Astrocyte of the spinal cord (primary cell): ENCODE measurements at regions not wholly inside any gene's neighbourhood (a gene's known extent, or its start where the extent isn't known, plus 50 kb on each side); places are given as distances from the start of the nearest gene placed in this dataset.
"Not testable (repeated sequence)": the region's sequence is repeated elsewhere in the genome, so short reads cannot be mapped to it uniquely, and the experiment has no call there.

Experiments
- DNase-seq: peaks from one replicate; pipeline ENCODE4 v3.0.0; 2011; ENCODE audit warnings: low read depth, low spot score
- H3K4me3 ChIP-seq: 2 replicates; pipeline ENCODE4 v1.5.1; 2011; ENCODE audit warnings: low read depth, mild to moderate bottlenecking, low read length, moderate library complexity
- CTCF ChIP-seq: IDR thresholded peaks from 2 replicates; pipeline ENCODE4 v1.5.1; 2012; ENCODE audit warnings: low read depth, mild to moderate bottlenecking, low read length, inconsistent platforms
- in situ Hi-C: cut with HindIII; loops from 2 replicates; pipeline ENCODE4 v1.10.0; 2017; ENCODE audit warnings: low sequenced_read_pairs

- TF ChIP-seq CTCF, result no peak
- H3K4me3 ChIP-seq, result no peak overlapping the region
- in situ Hi-C loops, result no loop called here
- DNase-seq, result no peak
Observed at GRCh38 chr13:40355126-40355724, 311.2 kb downstream of the FOXO1 start.

DNA sequence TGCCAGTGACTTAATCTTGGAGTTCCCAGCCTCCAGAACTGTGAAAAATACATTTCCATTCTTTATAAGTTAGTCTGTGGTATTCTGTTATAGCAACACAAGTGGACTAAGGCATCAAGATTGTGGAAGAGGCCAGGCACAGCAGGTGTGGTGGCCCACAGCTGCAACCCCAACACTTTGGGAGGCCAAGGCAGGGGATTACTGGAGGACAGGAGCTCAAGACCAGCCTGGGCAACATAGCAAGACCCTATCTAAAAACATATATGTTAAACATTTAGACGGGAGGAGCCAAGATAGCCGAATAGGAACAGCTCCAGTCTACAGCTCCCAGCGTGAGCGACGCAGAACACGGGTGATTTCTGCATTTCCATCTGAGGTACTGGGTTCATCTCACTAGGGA, 310.4 kb downstream of the FOXO1 start:
- in situ Hi-C loops, result no loop called here
- H3K4me3 ChIP-seq, result no peak overlapping the region
- no peak for TF ChIP-seq CTCF
- DNase-seq, result no peak

- DNase-seq, in situ Hi-C loops, H3K4me3 ChIP-seq: not testable (repeated sequence)
Observed at GRCh38 chr13:40356458-40356857, 310.0 kb downstream of the FOXO1 start.

- DNase-seq, result no peak
- H3K4me3 ChIP-seq, result no peak overlapping the region
- in situ Hi-C loops, result no loop called here
- TF ChIP-seq CTCF, result no peak
Observed at GRCh38 chr13:40362502-40362901, 303.9 kb downstream of the FOXO1 start.

DNA sequence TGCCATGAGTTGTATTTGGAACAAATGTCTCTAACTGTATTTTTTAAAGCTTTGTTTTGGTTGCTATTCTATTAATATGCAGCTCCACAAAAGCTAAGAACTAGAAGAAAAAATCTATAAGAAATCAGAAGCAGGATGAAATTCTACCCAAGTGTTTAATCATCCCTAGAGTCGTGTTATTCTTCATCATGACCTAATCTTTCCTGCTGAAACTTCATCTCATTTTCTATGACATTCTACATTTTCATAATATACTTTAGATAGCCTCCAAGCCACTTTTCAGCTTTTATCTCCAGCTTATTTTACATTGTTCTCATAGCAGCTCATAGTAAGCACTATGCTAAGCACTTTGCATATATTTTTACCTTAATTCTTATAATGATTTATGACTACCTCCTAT, 302.8 kb downstream of the FOXO1 start:
- in situ Hi-C loops, result no loop called here
- no peak overlapping the region for H3K4me3 ChIP-seq
- no peak for TF ChIP-seq CTCF
- no peak for DNase-seq

- TF ChIP-seq CTCF, result no peak
- no peak for DNase-seq
- in situ Hi-C loops, result no loop called here
- H3K4me3 ChIP-seq, result no peak overlapping the region
Observed at GRCh38 chr13:40366119-40366518, 300.3 kb downstream of the FOXO1 start.

GRCh38 chr13:40368127-40368891, 298.1 kb downstream of the FOXO1 start:
- no peak overlapping the region for H3K4me3 ChIP-seq
- no peak for TF ChIP-seq CTCF
- in situ Hi-C loops, result no loop called here

More at GRCh38 chr13:40368127-40368891, 298.1 kb downstream of the FOXO1 start:
- no peak for DNase-seq
